ENCODE measurements at regions not wholly inside any gene's neighbourhood (a gene's known extent, or its start where the extent isn't known, plus 50 kb on each side); places are given as distances from the start of the nearest gene placed in this dataset.

GRCh38 chr11:112448806-112449205, 188.1 kb upstream of the PLET1 start:
- no peaks in the 10 kb centered on the region for H3K27me3 ChIP-seq (ENCODE audit: control insufficient read depth, insufficient read depth, low read length)
- TF ChIP-seq CTCF (IDR thresholded peaks at IDR 0.05; ENCODE audit: low read depth, low read length), result no peak
- POLR2A ChIA-PET, result no interaction called here
- H3K27ac ChIP-seq (ENCODE audit: low read depth, low read length), result no peak overlapping the region
- CTCF ChIA-PET, result no interaction called here
- H3K4me3 ChIP-seq (ENCODE audit: low read depth, low read length), result no peak overlapping the region
- H3K9me3 ChIP-seq (ENCODE audit: control insufficient read depth, insufficient read depth, low read length), result no peaks in the 10 kb centered on the region
- no peak for DNase-seq (ENCODE audit: low read depth, low spot score)

GRCh38 chr11:112451250-112451649, 190.6 kb upstream of the PLET1 start:
- H3K4me3 ChIP-seq (ENCODE audit: low read depth, low read length), result no peak overlapping the region
- TF ChIP-seq CTCF (IDR thresholded peaks at IDR 0.05; ENCODE audit: low read depth, low read length), result no peak
- H3K9me3 ChIP-seq (ENCODE audit: control insufficient read depth, insufficient read depth, low read length), result no peaks in the 10 kb centered on the region
- DNase-seq (ENCODE audit: low read depth, low spot score), result no peak
- H3K27ac ChIP-seq (ENCODE audit: low read depth, low read length), result no peak overlapping the region
- no peaks in the 10 kb centered on the region for H3K27me3 ChIP-seq (ENCODE audit: control insufficient read depth, insufficient read depth, low read length)
- CTCF ChIA-PET, result no interaction called here
- POLR2A ChIA-PET, result no interaction called here

GRCh38 chr11:112453601-112454577, 193.2 kb upstream of the PLET1 start:
- CTCF ChIA-PET, result interaction anchor here (0.8 to 1.6 kb wide), 8 partner anchors 9 to 836 kb away, joined by 3 to 8 read pairs (median 4); no protein-coding TSS in a partner anchor
- no peaks in the 10 kb centered on the region for H3K27me3 ChIP-seq (ENCODE audit: control insufficient read depth, insufficient read depth, low read length)
- peak; percentile 49 for TF ChIP-seq CTCF (IDR thresholded peaks at IDR 0.05; ENCODE audit: low read depth, low read length)

GRCh38 chr11:112454841-112455240, 194.2 kb upstream of the PLET1 start:
- ChIA-PET POLR2A (no interaction called here), CTCF (interaction anchor here (0.6 to 1.6 kb wide), 8 partner anchors 12 to 835 kb away, joined by 3 to 5 read pairs (median 3); no protein-coding TSS in a partner anchor)
- Histone ChIP-seq H3K9me3 (ENCODE audit: control insufficient read depth, insufficient read depth, low read length) (no peaks in the 10 kb centered on the region), H3K27ac (ENCODE audit: low read depth, low read length) (no peak overlapping the region), H3K27me3 (ENCODE audit: control insufficient read depth, insufficient read depth, low read length) (no peaks in the 10 kb centered on the region), H3K4me3 (ENCODE audit: low read depth, low read length) (no peak overlapping the region)
- no peak for DNase-seq (ENCODE audit: low read depth, low spot score)
- no peak for TF ChIP-seq CTCF (IDR thresholded peaks at IDR 0.05; ENCODE audit: low read depth, low read length)

More at GRCh38 chr11:112453601-112454577, 193.2 kb upstream of the PLET1 start:
- no peak overlapping the region for H3K4me3 ChIP-seq (ENCODE audit: low read depth, low read length)
- no peaks in the 10 kb centered on the region for H3K9me3 ChIP-seq (ENCODE audit: control insufficient read depth, insufficient read depth, low read length)
- no peak for DNase-seq (ENCODE audit: low read depth, low spot score)
- no peak overlapping the region for H3K27ac ChIP-seq (ENCODE audit: low read depth, low read length)
- POLR2A ChIA-PET, result no interaction called here

GRCh38 chr11:112455791-112456190, 195.1 kb upstream of the PLET1 start:
- Histone ChIP-seq H3K4me3 (ENCODE audit: low read depth, low read length) (no peak overlapping the region), H3K27me3 (ENCODE audit: control insufficient read depth, insufficient read depth, low read length) (no peaks in the 10 kb centered on the region), H3K27ac (ENCODE audit: low read depth, low read length) (no peak overlapping the region), H3K9me3 (ENCODE audit: control insufficient read depth, insufficient read depth, low read length) (no peaks in the 10 kb centered on the region)
- no peak for TF ChIP-seq CTCF (IDR thresholded peaks at IDR 0.05; ENCODE audit: low read depth, low read length)
- no peak for DNase-seq (ENCODE audit: low read depth, low spot score)
- POLR2A ChIA-PET, result no interaction called here
- CTCF ChIA-PET, result interaction anchor here (0.9 kb wide), 1 partner anchor 100 kb away, joined by 3 read pairs; no protein-coding TSS in a partner anchor

Measured in AG04450 (cell line).